ENCODE measurements at regions not wholly inside any gene's neighbourhood (a gene's known extent, or its start where the extent isn't known, plus 50 kb on each side); places are given as distances from the start of the nearest gene placed in this dataset.
"Not testable (repeated sequence)": the region's sequence is repeated elsewhere in the genome, so short reads cannot be mapped to it uniquely, and the experiment has no call there.

GRCh38 chr4:123163501-123163900, 233.1 kb upstream of the SPRY1 start:
- no peak overlapping the region for H3K27ac ChIP-seq (ENCODE audit: low read depth)
- H3K36me3 ChIP-seq (ENCODE audit: insufficient read depth), result no peaks in the 10 kb centered on the region
- WGBS, result 80% methylated on average over 1 of the region's 1 CpG
- no peak overlapping the region for H3K4me3 ChIP-seq (ENCODE audit: low read depth, low read length)
- no peak for DNase-seq (ENCODE audit: extremely low spot score)
- H3K4me1 ChIP-seq (ENCODE audit: insufficient read depth), result no peaks in the 10 kb centered on the region

- Histone ChIP-seq H3K27ac (ENCODE audit: low read depth) (no peak overlapping the region), H3K4me3 (ENCODE audit: low read depth, low read length) (no peak overlapping the region), H3K4me1 (ENCODE audit: insufficient read depth) (no peaks in the 10 kb centered on the region), H3K36me3 (ENCODE audit: insufficient read depth) (no peaks in the 10 kb centered on the region)
- WGBS, result 80% methylated on average over 3 of the region's 3 CpGs
- DNase-seq (ENCODE audit: extremely low spot score), result no peak
Measured at GRCh38 chr4:123166023-123166422, 230.6 kb upstream of the SPRY1 start.

DNA sequence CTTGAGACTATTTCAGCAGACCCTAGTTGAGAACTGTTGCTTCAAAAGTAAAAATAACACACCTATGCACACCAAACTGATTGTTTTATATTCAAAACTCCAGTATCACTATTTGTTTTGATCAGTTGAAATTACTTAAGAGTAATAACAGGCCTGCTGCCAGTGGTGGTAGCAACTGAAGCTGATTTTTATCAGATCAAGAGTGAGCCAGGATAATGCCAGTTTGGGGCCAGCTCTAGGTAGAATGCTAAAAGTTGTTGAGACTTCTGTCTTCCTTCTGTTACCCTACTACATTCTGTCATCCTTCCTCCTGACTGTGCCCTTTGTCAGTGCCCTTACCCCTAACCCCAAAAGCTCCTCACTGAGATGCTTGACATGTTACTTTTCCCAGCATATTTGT, 228.7 kb upstream of the SPRY1 start:
- no peak overlapping the region for H3K27ac ChIP-seq (ENCODE audit: low read depth)
- no peaks in the 10 kb centered on the region for H3K4me1 ChIP-seq (ENCODE audit: insufficient read depth)
- H3K36me3 ChIP-seq (ENCODE audit: insufficient read depth), result no peaks in the 10 kb centered on the region
- no peak for DNase-seq (ENCODE audit: extremely low spot score)
- no peak overlapping the region for H3K4me3 ChIP-seq (ENCODE audit: low read depth, low read length)

DNA sequence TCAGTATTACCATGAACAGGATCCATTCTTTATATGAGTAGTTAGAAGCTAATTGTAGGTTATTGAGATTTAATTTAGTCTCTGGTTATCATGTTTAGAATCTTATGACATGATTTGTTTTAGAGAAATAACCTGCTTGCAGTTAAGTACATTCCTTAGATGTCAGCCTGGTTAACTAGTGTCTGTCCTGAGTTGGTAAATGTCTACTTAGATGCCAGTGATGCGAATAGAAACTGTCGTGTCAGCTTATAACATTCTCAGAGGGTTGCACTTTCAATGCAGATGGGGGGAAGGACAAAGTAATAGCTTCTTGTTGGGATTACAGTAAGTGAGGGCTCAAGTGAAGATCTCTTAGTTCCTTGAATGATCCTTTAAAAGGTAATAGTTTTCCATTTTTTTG, 227.8 kb upstream of the SPRY1 start:
- no peak overlapping the region for H3K27ac ChIP-seq (ENCODE audit: low read depth)
- 82% methylated on average over 2 of the region's 2 CpGs for WGBS
- no peak for DNase-seq (ENCODE audit: extremely low spot score)
- H3K36me3 ChIP-seq (ENCODE audit: insufficient read depth), result no peaks in the 10 kb centered on the region
- H3K4me3 ChIP-seq (ENCODE audit: low read depth, low read length), result no peak overlapping the region
- H3K4me1 ChIP-seq (ENCODE audit: insufficient read depth), result no peaks in the 10 kb centered on the region

DNA sequence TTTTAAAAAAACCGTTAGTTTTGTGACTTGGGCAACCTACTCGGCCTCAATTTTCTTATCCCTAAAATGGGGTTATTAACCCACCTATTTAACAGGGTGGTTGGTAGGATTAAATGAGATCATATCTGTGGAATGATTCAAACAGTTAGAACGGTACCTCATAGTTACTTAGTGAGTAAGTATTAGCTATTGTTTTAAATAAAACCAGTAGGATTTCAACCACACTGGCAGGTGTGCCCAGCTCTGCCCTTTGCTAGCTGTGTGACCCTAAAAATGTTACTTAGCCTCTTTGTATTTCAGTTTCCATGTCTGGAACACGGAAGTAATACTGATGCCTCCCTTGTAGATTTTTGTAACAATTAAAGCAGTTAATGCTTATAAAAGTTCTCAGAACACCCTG, 225.8 kb upstream of the SPRY1 start:
- WGBS, result 89% methylated on average over 4 of the region's 4 CpGs
- no peaks in the 10 kb centered on the region for H3K36me3 ChIP-seq (ENCODE audit: insufficient read depth)

GRCh38 chr4:123176605-123177004, 220.0 kb upstream of the SPRY1 start:
- no peak overlapping the region for H3K4me3 ChIP-seq (ENCODE audit: low read depth, low read length)
- 49% methylated on average over 2 of the region's 2 CpGs for WGBS
- no peaks in the 10 kb centered on the region for H3K4me1 ChIP-seq (ENCODE audit: insufficient read depth)
- H3K36me3 ChIP-seq (ENCODE audit: insufficient read depth), result no peaks in the 10 kb centered on the region
- DNase-seq (ENCODE audit: extremely low spot score), result no peak
- no peak overlapping the region for H3K27ac ChIP-seq (ENCODE audit: low read depth)

More for the DNA sequence above, 225.8 kb upstream of the SPRY1 start:
- Histone ChIP-seq H3K4me1 (ENCODE audit: insufficient read depth) (no peaks in the 10 kb centered on the region), H3K27ac (ENCODE audit: low read depth) (no peak overlapping the region), H3K4me3 (ENCODE audit: low read depth, low read length) (no peak overlapping the region)
- no peak for DNase-seq (ENCODE audit: extremely low spot score)

GRCh38 chr4:123182289-123182688, 214.3 kb upstream of the SPRY1 start:
- H3K27ac ChIP-seq (ENCODE audit: low read depth), result no peak overlapping the region
- H3K4me3 ChIP-seq (ENCODE audit: low read depth, low read length), result no peak overlapping the region
- H3K36me3 ChIP-seq (ENCODE audit: insufficient read depth), result no peaks in the 10 kb centered on the region
- DNase-seq (ENCODE audit: extremely low spot score), result no peak
- H3K4me1 ChIP-seq (ENCODE audit: insufficient read depth), result no peaks in the 10 kb centered on the region

DNA sequence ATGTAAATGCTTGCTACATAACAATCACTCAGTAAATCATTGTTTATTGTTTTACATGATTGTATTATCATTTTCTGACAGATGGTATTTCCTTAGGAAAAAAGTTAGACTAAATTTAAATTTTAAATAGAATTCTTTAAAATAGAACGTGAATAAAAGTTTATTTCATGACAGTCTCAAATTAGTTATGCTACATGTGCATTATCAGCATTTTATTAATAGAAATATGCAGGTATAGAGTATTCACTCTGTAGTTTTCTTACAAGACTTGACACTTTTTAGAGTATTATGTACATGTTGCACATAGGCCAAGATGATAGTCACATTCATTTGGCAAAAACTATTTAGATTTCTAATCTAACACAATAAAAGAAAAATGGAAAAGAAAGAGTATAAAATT, 213.3 kb upstream of the SPRY1 start:
- Histone ChIP-seq H3K36me3 (ENCODE audit: insufficient read depth) (no peaks in the 10 kb centered on the region), H3K27ac (ENCODE audit: low read depth) (no peak overlapping the region), H3K4me1 (ENCODE audit: insufficient read depth) (no peaks in the 10 kb centered on the region), H3K4me3 (ENCODE audit: low read depth, low read length) (no peak overlapping the region)
- 70% methylated on average over 1 of the region's 1 CpG for WGBS
- no peak for DNase-seq (ENCODE audit: extremely low spot score)

DNA sequence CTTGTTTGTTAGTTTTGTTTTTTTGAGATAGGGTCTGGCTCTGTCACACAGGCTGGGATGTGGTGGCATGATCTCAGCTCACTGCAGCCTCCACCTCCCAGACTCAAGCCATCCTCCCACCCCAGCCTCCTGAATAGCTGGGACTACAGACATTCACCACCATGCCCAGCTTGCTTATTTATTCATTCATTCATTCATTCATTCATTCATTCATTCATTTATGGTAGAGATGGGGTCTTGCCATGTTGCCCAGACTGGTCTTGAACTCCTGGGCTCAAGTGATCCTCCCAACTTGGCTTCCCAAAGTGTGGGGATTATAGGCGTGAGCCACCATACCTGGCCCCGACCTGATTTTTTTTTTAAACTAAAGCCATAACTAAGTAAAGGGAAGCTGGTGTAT, 212.8 kb upstream of the SPRY1 start:
- DNase-seq (ENCODE audit: extremely low spot score); H3K36me3 ChIP-seq (ENCODE audit: insufficient read depth); H3K4me3 ChIP-seq (ENCODE audit: low read depth, low read length); H3K4me1 ChIP-seq (ENCODE audit: insufficient read depth); H3K27ac ChIP-seq (ENCODE audit: low read depth): not testable (repeated sequence)
- WGBS, result over 99% methylated on average over 2 of the region's 2 CpGs

DNA sequence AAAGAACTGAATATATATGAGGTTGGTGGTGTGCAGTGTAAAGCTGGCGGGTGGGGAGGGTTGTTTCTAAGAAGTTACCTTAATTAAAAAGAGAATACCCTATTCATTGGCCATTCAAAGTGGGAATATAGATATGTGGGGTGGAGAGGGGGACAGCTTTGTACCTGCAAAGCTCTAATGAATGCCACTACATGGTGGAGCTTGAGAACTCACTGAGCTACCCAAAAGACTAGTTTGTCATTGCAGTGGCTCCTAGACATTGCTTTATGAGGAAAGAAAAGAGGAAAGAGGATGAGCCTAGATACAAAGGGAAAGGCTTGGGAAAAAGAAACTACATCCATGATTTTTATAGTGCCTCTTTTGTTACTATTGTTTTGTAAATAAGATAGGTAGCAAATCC, 209.9 kb upstream of the SPRY1 start:
- H3K27ac ChIP-seq (ENCODE audit: low read depth), result no peak overlapping the region
- no peak for DNase-seq (ENCODE audit: extremely low spot score)
- no peaks in the 10 kb centered on the region for H3K4me1 ChIP-seq (ENCODE audit: insufficient read depth)
- no peak overlapping the region for H3K4me3 ChIP-seq (ENCODE audit: low read depth, low read length)
- no peaks in the 10 kb centered on the region for H3K36me3 ChIP-seq (ENCODE audit: insufficient read depth)
- WGBS, result 96% methylated on average over 1 of the region's 1 CpG

DNA sequence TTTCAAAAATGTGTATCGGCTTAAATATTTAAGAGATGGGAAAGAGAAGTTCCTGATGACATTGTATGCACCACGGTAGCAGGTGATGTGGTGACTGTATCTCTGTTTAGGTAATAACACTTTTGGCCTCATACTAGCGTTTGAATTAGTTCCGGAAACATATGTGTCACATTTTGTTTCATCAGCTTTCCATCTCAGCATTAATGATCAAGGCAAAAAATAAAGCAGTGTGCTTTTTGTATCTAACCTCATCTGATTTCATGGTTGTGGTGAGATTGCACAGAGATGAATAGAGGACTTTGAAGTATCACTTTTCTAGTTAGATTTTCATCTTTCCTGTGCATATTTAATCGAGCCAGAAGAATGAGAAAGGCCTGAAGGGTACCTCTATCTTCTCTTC, 206.4 kb upstream of the SPRY1 start:
- Histone ChIP-seq H3K4me3 (ENCODE audit: low read depth, low read length) (no peak overlapping the region), H3K36me3 (ENCODE audit: insufficient read depth) (no peaks in the 10 kb centered on the region), H3K27ac (ENCODE audit: low read depth) (no peak overlapping the region), H3K4me1 (ENCODE audit: insufficient read depth) (no peaks in the 10 kb centered on the region)
- WGBS, result 90% methylated on average over 5 of the region's 5 CpGs
- DNase-seq (ENCODE audit: extremely low spot score), result no peak

DNA sequence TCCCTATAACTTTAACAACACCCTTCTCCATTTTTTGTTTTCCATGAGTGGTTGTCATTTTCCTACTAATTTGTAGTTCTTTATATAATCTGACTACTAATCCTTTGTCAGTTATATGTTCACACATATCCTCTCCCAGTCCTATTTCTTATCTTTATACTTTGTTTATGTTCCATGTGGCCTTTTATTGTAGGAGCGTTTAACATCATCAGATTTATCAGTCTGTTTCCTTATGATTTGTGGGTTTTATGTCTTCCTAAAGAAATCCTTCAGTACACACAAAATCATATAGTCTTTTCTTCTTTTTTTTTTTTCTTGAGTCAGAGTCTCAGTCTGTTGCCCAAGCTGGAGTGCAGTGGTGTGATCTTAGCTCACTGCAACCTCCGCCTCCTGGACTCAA, 204.9 kb upstream of the SPRY1 start:
- no peak overlapping the region for H3K27ac ChIP-seq (ENCODE audit: low read depth)
- no peaks in the 10 kb centered on the region for H3K36me3 ChIP-seq (ENCODE audit: insufficient read depth)
- WGBS, result 63% methylated on average over 2 of the region's 2 CpGs
- no peaks in the 10 kb centered on the region for H3K4me1 ChIP-seq (ENCODE audit: insufficient read depth)
- DNase-seq (ENCODE audit: extremely low spot score), result no peak
- no peak overlapping the region for H3K4me3 ChIP-seq (ENCODE audit: low read depth, low read length)

DNA sequence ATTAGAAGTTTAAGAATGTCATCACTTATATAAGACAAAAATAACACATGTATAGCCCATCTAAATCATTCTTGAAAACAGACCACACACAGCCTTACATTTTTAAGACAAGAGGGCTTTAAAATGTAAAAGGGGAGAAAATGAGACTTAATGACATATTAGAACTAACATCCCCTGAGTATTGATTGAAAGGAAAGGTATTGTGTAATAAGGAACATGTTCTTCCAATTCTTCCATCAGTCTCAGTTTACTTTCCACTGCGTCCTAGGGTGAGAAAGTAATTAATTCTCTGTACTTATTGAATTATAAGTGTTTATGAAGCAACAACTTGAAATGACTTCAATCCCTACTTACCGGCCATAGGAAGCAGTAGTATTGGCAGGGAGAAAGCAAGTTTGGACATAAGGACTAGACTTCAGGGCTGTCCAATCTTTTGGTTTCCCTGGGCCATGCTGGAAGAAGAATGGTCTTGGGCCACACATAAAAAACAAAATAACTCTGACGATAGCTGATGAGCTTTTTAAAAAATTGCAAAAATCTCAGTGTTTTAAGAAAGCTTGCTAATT, 202.7 kb upstream of the SPRY1 start:
- Histone ChIP-seq H3K36me3 (ENCODE audit: insufficient read depth) (no peaks in the 10 kb centered on the region), H3K4me3 (ENCODE audit: low read depth, low read length) (no peak overlapping the region), H3K4me1 (ENCODE audit: insufficient read depth) (no peaks in the 10 kb centered on the region), H3K27ac (ENCODE audit: low read depth) (no peak overlapping the region)
- 93% methylated on average over 3 of the region's 3 CpGs for WGBS
- DNase-seq (ENCODE audit: extremely low spot score), result no peak

DNA sequence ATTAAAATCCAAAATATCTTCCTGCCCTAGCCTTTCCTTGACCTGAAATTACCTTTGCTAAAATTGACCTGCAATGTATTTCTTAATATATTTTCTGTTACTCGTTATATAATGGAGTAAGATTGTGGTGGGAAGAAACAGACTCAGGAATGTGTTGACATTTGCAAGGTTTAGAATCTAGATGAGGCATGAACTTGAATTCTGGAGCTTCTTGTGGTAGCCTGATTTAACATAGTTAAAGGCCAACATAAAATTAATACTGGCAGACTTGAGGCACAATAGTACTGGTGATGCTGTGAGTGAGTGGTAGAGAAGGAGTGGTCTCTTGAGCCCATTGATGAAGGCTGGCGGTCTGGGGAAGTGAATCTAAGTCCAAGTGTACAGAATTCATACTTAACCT, 197.9 kb upstream of the SPRY1 start:
- Histone ChIP-seq H3K4me1 (ENCODE audit: insufficient read depth) (no peaks in the 10 kb centered on the region), H3K4me3 (ENCODE audit: low read depth, low read length) (no peak overlapping the region), H3K36me3 (ENCODE audit: insufficient read depth) (no peaks in the 10 kb centered on the region), H3K27ac (ENCODE audit: low read depth) (no peak overlapping the region)
- DNase-seq (ENCODE audit: extremely low spot score), result no peak
- WGBS, result 90% methylated on average over 2 of the region's 2 CpGs

Measured in urinary bladder (tissue), 3 donors.